ENCODE measurements at regions not wholly inside any gene's neighbourhood (a gene's known extent, or its start where the extent isn't known, plus 50 kb on each side); places are given as distances from the start of the nearest gene placed in this dataset.

DNA sequence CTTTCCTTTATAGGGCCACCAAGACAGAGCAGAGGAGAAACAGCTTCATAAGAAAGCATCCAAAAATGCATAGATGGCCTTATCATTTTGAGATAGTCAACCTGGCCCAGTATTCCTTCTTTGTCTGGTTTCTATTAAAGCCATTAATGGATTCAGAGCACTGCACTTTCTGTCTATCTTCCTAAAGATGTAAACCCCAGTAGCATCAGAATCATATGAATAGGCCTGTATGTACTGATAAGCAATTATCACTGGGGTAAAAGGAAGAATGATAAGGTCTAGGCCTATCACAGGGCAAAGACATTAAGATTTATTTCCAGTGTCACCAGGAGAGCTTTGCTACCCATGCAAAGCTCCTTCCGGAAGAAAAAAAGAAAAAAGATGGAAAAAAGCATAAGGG is 432.5 kb upstream of the C9orf72 start:
- Histone ChIP-seq H3K23me2 (ENCODE audit: low read depth, low read length) (no peaks in the 10 kb centered on the region), H3K27ac (ENCODE audit: low read depth, low read length) (no peak overlapping the region), H2AK5ac (ENCODE audit: low read depth, low read length) (no peak overlapping the region), H3K4me3 (ENCODE audit: extremely low read depth in 1 of 4, insufficient read depth in 2 of 4, low read depth in 3 of 4, low read length in 4 of 4) (no peak overlapping the region), H2BK12ac (ENCODE audit: low read depth, low read length) (no peak overlapping the region), H3K9me3 (ENCODE audit: insufficient read depth in 2 of 2, low read depth in 1 of 2, low read length in 1 of 2) (no peaks in the 10 kb centered on the region), H3K4ac (replicated peaks; ENCODE audit: insufficient read length, low read depth, low read length) (no peak overlapping the region), H2BK15ac (ENCODE audit: low read length) (no peak overlapping the region), H2BK5ac (ENCODE audit: low read depth, low read length) (no peak overlapping the region), H3K27me3 (replicated peaks in 1 of 4; ENCODE audit: control insufficient read depth in 3 of 4, extremely low read depth in 1 of 4, insufficient read depth in 3 of 4, low read length in 3 of 4) (no peaks in the 10 kb centered on the region), H3K9ac (replicated peaks in 1 of 4; ENCODE audit: extremely low read depth in 1 of 4, low read depth in 3 of 4, low read length in 3 of 4) (no peak overlapping the region), H2BK20ac (ENCODE audit: low read length) (no peak overlapping the region), H2AFZ (ENCODE audit: low read length) (no peak overlapping the region), H3K14ac (ENCODE audit: insufficient read length) (no peak overlapping the region), H3K4me1 (replicated peaks in 1 of 4; ENCODE audit: control insufficient read depth in 3 of 4, insufficient read depth in 4 of 4, low read length in 3 of 4) (peaks cover 0 to 6% (median 3%) of the 10 kb centered on the region in 4 experiments; a peak in 4 of 7 replicates), H3K79me1 (ENCODE audit: low read depth, low read length) (no peaks in the 10 kb centered on the region), H2BK120ac (replicated peaks; ENCODE audit: low read depth, low read length) (no peak overlapping the region), H3K18ac (ENCODE audit: extremely low read depth, low read length) (no peak overlapping the region), H4K8ac (ENCODE audit: extremely low read depth, insufficient read depth, low read length) (no peak overlapping the region), H4K20me1 (replicated peaks in 1 of 2; ENCODE audit: control insufficient read depth in 1 of 2, insufficient read depth in 2 of 2, low read length in 2 of 2) (no peaks in the 10 kb centered on the region), H4K91ac (replicated peaks; ENCODE audit: insufficient read length, low read length) (no peak overlapping the region), H3K36me3 (ENCODE audit: control insufficient read depth in 2 of 4, insufficient read depth in 4 of 4, low read length in 3 of 4) (no peaks in the 10 kb centered on the region; a peak in 1 of 8 replicates), H4K5ac (ENCODE audit: insufficient read length, low read depth, low read length) (no peak overlapping the region), H3K79me2 (ENCODE audit: control insufficient read depth in 1 of 2, insufficient read depth in 2 of 2, low read length in 2 of 2) (no peaks in the 10 kb centered on the region), H3K56ac (replicated peaks; ENCODE audit: insufficient read length, low read depth, low read length) (no peak overlapping the region), H3K4me2 (ENCODE audit: insufficient read depth in 1 of 2, low read depth in 2 of 2, low read length in 2 of 2) (no peak overlapping the region), H3K23ac (ENCODE audit: insufficient read length) (no peak overlapping the region)
- WGBS, 2 experiments (ENCODE audit: extremely low coverage in 1 of 2, insufficient coverage in 1 of 2, insufficient read length in 1 of 2, insufficient replicate concordance in 2 of 2, low coverage in 1 of 2, low lambda C conversion rate in 2 of 2, missing lambda C conversion rate in 1 of 2), result 94% methylated on average over 1 of the region's 1 CpG; no CpG with 5 or more reads in 1 of the 2 experiments
- TF ChIP-seq, protein P1, sequence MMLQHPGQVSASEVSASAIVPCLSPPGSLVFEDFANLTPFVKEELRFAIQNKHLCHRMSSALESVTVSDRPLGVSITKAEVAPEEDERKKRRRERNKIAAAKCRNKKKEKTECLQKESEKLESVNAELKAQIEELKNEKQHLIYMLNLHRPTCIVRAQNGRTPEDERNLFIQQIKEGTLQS (IDR thresholded peaks at IDR 0.05; ENCODE audit: insufficient read depth, low read depth, low read length), result no peak
- TF ChIP-seq CREB1 (IDR thresholded peaks at IDR 0.05), result no peak
- TF ChIP-seq TAF7 (optimal IDR thresholded peaks at IDR 0.05; ENCODE audit: borderline replicate concordance, low read depth, low read length), result no peak
- no peak for TF ChIP-seq KDM4A (IDR thresholded peaks at IDR 0.05; ENCODE audit: low read depth, low read length, severe bottlenecking)
- no peak for TF ChIP-seq EP300 (IDR thresholded peaks at IDR 0.05; ENCODE audit: borderline replicate concordance in 1 of 2, low read depth in 2 of 2, low read length in 2 of 2)
- TF ChIP-seq BACH1 (IDR thresholded peaks at IDR 0.05; ENCODE audit: low read length), result no peak
- no peak for TF ChIP-seq JUN (IDR thresholded peaks at IDR 0.05; ENCODE audit: low read depth, low read length)
- CTCF ChIA-PET (ENCODE audit: partially characterized antibody), result interaction anchor here (0.6 kb wide), 1 partner anchor 26 kb away, joined by 3 read pairs; no protein-coding TSS in a partner anchor
- FAIRE-seq (no peak), DNase-seq (ENCODE audit: low read depth in 1 of 2, low spot score in 2 of 2) (no peak)
- POLR2A ChIA-PET (ENCODE audit: partially characterized antibody), result no interaction called here
